ENCODE measurements at regions not wholly inside any gene's neighbourhood (a gene's known extent, or its start where the extent isn't known, plus 50 kb on each side); places are given as distances from the start of the nearest gene placed in this dataset.

DNA sequence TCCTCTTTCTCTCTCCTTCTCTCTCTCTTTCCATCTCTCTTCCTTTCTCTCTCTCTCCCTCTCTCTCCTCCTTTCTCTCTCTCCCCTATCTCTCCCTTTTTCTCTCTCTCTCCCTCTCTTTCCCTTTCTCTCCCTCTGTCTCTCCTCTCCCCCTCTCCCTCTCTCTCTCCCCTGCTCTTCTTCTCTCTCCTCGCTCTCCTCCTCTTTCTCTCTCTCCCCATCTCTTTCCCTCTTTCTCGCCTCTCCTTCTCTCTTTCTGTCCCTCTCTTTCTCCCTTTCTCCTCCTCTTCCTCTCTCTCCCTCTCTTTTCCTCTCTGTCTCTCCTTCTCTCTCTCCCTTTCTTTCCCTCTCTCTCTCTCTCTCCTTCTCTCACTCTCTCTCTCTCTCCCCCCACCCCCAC is 196.6 kb downstream of the UQCRFS1 start:
- Mint-ChIP-seq H3K27ac (no peak overlapping the region), H3K36me3 (no peaks in the 10 kb centered on the region), H3K4me1 (no peaks in the 10 kb centered on the region), H3K4me3 (no peak overlapping the region), H3K9me3 (peaks cover 7% of the 10 kb centered on the region)
- DNase-seq (ENCODE audit: low spot score in 2 of 2) (no peak), ATAC-seq (no peak)

DNA sequence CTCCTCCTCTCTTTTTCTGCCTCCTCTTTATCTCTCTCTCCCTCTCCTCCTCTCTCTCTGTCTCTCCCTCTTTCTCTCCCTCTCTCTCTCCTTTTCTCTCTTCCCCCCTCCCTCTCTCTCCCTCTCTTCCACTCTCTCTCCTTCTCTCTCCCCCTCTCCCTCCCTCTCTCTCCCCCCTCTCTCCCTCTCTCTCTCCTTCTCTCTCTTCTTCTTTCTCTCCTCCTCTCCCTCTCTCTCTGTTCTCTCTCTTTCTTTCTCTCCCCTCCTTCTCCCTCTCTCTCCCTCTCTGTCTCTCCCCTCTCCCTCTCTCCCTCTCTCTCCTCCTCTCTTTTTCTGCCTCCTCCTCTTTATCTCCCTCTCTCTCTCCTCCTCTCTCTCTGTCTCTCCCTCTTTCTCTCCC is 197.4 kb downstream of the UQCRFS1 start:
- Mint-ChIP-seq H3K4me3 (no peak overlapping the region), H3K27ac (no peak overlapping the region), H3K9me3 (peaks cover 7% of the 10 kb centered on the region), H3K4me1 (no peaks in the 10 kb centered on the region), H3K36me3 (no peaks in the 10 kb centered on the region)
- ATAC-seq (no peak), DNase-seq (ENCODE audit: low spot score in 2 of 2) (no peak)

DNA sequence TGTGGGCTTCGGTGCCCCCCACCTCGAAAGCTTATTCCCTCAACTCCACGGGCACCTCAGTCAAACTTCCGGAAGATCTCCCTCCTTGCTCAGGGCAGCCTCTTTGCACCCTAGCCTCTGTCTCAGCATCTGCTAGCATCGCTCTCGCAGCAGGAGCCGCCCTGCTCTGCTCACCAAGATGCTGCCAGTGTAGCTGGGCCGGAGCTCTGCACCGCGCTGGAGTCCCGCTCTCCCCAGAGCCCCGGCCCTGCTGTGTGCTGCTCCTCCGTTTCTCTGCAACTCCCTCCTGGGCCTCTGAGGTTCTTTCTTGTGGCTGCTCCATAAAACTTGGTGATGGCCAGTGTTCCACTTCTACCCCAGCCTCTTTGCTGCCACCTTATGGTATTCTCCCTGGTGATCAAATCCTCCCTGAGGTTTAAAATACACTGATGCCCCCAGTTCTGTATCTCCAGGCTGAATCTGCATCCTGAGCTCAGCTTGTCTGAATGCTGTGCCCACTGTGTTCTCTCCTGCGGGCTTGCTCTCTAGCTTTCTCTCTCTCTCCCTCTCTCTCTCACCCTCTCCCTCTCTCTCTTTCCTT is 198.0 kb downstream of the UQCRFS1 start:
- Mint-ChIP-seq H3K36me3 (no peaks in the 10 kb centered on the region), H3K9me3 (peaks cover 7% of the 10 kb centered on the region), H3K4me1 (no peaks in the 10 kb centered on the region), H3K4me3 (no peak overlapping the region), H3K27ac (no peak overlapping the region)
- peak; percentile 22 for ATAC-seq
- DNase-seq (ENCODE audit: low spot score in 2 of 2) = no peak

DNA sequence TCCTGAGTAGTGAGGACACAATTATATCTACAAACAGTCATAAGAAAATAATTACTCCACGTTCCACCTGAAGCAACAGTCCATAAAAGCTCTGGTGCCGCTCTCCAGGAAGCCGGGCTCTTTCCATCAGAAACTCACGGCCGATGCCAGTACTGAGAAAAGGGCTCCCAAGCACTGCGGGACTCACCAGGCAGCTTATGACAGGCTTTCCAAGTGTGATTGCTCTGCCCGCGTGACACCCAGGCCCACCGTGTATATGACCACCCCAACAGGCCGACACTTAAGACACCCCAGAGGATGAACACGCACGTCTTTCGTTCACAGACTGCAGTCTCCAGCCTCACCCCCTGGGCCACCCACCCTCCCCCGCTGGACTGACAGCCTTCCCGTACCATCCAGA is 199.0 kb downstream of the UQCRFS1 start:
- no peaks in the 10 kb centered on the region for H3K4me1 Mint-ChIP-seq
- no peak overlapping the region for H3K27ac Mint-ChIP-seq
- H3K36me3 Mint-ChIP-seq = no peaks in the 10 kb centered on the region
- peaks cover 7% of the 10 kb centered on the region for H3K9me3 Mint-ChIP-seq
- H3K4me3 Mint-ChIP-seq = no peak overlapping the region
- ATAC-seq = no peak
- no peak for DNase-seq (ENCODE audit: low spot score in 2 of 2)

DNA sequence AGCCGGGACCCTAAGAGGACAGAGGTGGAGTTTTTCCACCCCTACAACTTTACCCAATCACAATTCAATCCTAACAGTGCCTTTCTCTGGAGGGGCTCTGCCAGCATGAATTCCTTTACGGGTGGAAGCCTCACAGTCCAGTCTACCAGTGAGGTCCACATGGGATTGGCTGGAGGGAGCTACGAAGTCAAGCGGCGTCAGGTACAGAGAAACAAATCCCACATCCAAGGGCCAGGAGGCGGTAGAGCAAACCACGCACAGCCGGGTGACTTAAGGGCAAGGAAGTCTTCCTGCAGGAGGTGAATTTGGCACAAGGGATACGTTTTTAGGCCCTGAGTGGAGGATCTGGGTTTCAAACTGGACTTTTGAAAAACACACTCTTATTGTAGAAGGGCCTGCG is 199.6 kb downstream of the UQCRFS1 start:
- DNase-seq (ENCODE audit: low spot score in 2 of 2) (no peak), ATAC-seq (no peak)
- no peak overlapping the region for H3K4me3 Mint-ChIP-seq
- H3K27ac Mint-ChIP-seq = no peak overlapping the region
- no peaks in the 10 kb centered on the region for H3K4me1 Mint-ChIP-seq
- no peaks in the 10 kb centered on the region for H3K36me3 Mint-ChIP-seq
- peaks cover 7% of the 10 kb centered on the region for H3K9me3 Mint-ChIP-seq

DNA sequence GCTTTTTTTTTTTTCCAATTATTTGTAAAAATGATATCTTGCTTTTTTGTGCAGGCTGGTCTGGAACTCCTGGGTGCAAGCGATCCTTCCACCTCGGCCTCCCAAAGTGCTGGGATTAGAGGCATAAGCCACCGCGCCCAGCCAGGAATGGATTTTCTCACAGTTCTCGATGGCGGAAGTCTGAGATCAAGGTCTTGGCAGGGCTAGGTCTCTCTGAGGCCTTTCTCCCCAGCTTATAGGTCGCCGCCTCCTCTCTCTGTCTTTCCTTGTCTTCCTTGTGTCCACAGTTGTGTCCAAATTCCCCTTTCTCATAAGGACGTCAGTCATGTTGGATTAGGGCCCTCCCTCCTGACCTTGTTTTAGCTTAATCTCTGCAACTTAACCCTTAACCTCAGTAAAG is 200.5 kb downstream of the UQCRFS1 start:
- Mint-ChIP-seq H3K4me3 (no peak overlapping the region), H3K4me1 (no peaks in the 10 kb centered on the region), H3K27ac (no peak overlapping the region), H3K36me3 (no peaks in the 10 kb centered on the region), H3K9me3 (peaks cover 7% of the 10 kb centered on the region)
- no peak for DNase-seq (ENCODE audit: low spot score in 2 of 2)
- ATAC-seq = no peak

DNA sequence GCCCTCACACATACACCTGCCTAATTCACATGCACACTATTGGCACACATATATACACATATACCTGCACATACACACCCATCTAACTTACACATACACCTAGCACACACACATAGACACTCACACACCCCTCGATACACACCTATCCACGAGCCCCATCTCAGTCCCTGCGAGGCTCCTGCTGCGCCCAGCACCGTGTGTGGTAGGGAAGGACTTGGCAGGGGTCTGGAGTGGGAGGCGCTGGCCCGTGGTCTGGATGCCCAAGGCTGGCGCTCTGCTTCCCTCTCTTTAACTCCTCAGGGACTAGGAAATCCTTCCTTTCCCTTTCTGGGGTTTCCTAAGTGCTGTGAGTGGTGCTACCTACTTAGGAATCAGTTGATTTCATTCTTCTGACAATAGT is 202.7 kb downstream of the UQCRFS1 start:
- no peaks in the 10 kb centered on the region for H3K9me3 Mint-ChIP-seq
- ATAC-seq (no peak), DNase-seq (ENCODE audit: low spot score in 2 of 2) (no peak)
- H3K4me1 Mint-ChIP-seq = no peaks in the 10 kb centered on the region
- no peak overlapping the region for H3K4me3 Mint-ChIP-seq
- H3K36me3 Mint-ChIP-seq = no peaks in the 10 kb centered on the region
- no peak overlapping the region for H3K27ac Mint-ChIP-seq

DNA sequence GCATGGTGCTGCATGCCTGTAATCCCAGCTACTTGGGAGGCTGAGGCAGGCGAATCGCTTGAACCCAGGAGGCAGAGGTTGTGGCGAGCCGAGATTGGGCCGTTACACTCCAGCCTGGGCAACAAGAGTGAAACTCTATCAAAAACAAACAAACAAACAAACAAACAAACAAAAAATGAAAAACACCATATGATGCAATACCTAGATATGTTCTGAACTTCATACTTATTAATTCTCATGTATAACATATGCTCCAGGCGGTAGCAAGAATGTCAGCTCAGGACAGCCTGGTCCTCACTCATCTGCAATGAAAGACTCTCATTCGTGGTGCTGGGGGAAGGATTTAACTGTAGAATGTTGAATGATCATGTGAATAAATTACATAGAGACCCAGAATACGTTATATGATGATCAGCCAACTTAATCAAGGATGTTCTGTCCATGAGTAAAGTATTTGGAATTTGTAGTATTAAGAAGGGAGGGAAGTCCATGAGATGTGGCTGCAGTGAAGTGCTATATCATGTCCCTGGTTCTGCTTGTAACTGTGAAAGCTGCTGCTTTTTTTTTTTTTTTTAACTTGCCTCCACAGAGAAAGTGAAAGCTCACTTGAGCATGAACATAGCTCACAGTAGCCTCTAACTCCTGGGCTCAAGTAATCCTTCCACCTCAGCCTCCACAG is 206.8 kb downstream of the UQCRFS1 start:
- no peak for ATAC-seq
- Mint-ChIP-seq H3K9me3 (no peaks in the 10 kb centered on the region), H3K4me1 (no peaks in the 10 kb centered on the region), H3K36me3 (no peaks in the 10 kb centered on the region), H3K4me3 (no peak overlapping the region), H3K27ac (no peak overlapping the region)
- DNase-seq (ENCODE audit: low spot score in 2 of 2) = no peak

DNA sequence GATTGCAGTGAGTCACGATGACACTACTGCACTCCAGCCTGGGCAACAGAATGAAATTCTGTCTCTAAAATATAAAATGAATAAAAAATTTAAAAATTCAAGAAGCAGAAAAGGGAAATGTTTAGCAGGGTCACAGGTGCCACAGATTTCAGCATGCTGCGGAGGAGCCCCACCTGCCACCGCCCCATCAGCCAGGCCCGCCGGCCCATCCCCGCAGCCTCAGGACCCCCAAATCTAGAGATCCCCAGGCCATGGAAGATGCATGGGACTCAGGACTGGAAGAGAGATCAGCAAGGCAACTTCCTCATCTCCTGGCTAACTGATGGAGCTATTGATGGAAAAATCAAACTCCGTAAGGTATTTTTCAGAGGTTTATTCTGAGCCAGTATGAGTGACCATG is 208.2 kb downstream of the UQCRFS1 start:
- DNase-seq (ENCODE audit: low spot score in 2 of 2) (no peak), ATAC-seq (no peak)
- Mint-ChIP-seq H3K4me1 (no peaks in the 10 kb centered on the region), H3K36me3 (no peaks in the 10 kb centered on the region), H3K4me3 (no peak overlapping the region), H3K9me3 (no peaks in the 10 kb centered on the region), H3K27ac (no peak overlapping the region)

DNA sequence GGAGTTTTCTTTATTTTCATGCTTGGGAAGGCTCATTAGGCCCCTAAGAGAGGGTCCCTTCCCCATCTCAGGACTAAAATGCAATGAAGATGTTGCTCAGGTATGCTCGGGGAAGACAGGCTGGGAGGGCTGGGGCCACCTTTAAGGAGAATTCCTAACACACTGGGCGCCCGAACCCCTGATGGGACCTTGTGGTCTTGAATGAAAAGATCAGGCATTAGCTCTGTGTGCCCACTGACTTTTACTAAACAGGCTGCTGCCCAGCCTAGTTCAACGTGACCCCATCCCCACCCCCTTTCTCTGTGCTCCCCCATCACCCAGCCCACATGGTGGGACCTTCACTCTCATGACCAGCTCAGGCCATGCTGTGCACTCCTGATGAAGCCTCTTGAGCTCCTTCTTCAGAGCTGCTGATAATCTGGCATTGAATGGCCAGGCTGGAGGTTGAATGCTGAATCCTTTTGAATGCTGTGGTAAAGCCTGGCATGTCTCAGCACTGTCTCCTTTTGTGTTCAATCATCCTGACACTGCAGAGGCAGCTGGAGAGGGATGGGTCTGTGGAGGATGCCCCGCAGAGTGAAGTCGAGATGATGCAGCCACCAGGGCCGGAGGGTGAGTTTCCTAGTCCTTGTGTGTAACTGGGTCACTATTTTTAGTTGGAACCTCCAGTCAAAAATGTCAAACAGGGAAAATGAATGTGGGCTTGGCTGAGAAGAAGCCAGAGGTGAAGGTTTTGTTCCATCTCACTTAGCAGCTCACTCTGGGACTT is 209.1 kb downstream of the UQCRFS1 start:
- H3K4me1 Mint-ChIP-seq = no peaks in the 10 kb centered on the region

DNA sequence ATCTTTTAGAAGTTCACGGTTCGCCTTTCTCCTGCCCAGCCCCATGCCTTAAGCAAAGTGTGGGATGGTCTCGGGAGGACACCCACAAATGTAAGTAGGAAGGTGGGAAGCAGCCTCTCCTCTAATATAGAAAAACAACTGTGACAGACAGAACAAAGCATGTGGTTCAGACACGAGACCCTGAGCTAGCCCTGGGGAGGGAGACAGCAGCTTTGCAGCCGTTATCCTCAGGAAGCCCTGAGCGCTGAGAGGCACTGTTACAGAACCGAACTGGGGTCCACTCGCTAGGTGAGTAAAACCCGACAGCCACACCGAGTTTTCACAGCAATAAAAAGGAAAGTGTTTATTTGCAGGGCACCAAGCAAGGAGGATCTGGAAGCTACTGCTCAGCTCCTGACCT is 210.6 kb downstream of the UQCRFS1 start:
- Mint-ChIP-seq H3K36me3 (no peaks in the 10 kb centered on the region), H3K9me3 (peaks cover 11% of the 10 kb centered on the region), H3K4me3 (no peak overlapping the region), H3K4me1 (no peaks in the 10 kb centered on the region), H3K27ac (no peak overlapping the region)
- ATAC-seq = no peak
- no peak for DNase-seq (ENCODE audit: low spot score in 2 of 2)

More for the DNA sequence above, 209.1 kb downstream of the UQCRFS1 start:
- no peaks in the 10 kb centered on the region for H3K36me3 Mint-ChIP-seq
- no peak overlapping the region for H3K27ac Mint-ChIP-seq
- ATAC-seq = no peak
- no peak overlapping the region for H3K4me3 Mint-ChIP-seq
- H3K9me3 Mint-ChIP-seq = peaks cover 2% of the 10 kb centered on the region
- no peak for DNase-seq (ENCODE audit: low spot score in 2 of 2)

DNA sequence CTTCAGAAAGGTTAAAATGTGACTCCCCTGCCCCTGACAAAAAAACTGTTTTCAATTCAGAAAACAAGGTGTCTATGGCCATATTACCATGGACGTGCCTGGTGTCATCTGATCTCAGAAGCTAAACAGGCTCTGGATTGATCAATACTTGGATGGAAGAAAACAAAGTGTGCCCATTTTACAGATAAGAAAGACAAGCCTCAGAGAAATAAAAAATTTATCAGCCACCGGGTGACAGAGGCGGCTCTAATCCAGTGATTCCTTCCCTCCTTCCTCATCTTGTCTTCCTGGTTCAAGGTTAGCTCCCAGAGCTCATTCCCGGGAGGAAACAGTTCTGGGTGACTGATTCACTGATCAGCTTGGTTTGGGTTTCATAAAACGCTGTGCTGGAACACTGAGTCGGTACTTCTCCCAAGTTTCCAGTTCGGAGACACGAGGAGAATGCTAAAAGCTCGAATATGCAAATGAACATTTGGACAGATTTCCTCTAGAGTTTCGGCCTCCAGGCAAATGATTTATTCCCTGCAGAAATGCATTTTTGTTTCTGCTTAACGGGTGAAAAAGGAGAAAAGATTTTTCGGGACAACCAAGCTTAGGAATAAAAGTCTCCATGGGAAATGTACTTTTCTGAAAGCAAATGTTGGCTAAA is 211.2 kb downstream of the UQCRFS1 start:
- H3K27ac Mint-ChIP-seq = no peak overlapping the region
- no peaks in the 10 kb centered on the region for H3K36me3 Mint-ChIP-seq
- no peaks in the 10 kb centered on the region for H3K4me1 Mint-ChIP-seq
- DNase-seq (ENCODE audit: low spot score in 2 of 2) (no peak), ATAC-seq (no peak)
- H3K9me3 Mint-ChIP-seq = peaks cover 11% of the 10 kb centered on the region
- no peak overlapping the region for H3K4me3 Mint-ChIP-seq

DNA sequence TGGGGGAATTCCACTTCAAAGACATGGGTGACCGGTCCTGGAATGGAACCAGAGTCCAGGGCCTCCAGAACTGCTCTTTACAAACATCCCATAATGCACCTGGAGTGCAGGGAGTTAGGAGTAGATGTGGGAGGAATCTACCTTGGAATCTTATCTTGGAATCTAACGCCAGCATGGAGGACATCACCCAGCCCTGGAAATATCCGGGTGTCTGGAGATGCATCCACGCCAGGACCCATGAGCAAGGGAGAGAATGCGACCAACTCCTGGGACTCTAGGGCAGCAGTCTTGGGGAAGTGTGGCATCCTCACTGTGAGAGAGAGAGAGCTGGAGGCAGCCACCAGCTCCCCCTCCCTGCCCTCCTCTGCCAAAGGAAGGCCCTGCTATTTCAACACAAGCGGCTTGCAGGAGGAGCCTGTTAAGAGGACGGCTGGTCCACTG is 211.8 kb downstream of the UQCRFS1 start:
- Mint-ChIP-seq H3K9me3 (peaks cover 11% of the 10 kb centered on the region), H3K4me1 (no peaks in the 10 kb centered on the region), H3K4me3 (no peak overlapping the region), H3K27ac (no peak overlapping the region), H3K36me3 (no peaks in the 10 kb centered on the region)
- ATAC-seq = no peak
- DNase-seq (ENCODE audit: low spot score in 2 of 2) = no peak

DNA sequence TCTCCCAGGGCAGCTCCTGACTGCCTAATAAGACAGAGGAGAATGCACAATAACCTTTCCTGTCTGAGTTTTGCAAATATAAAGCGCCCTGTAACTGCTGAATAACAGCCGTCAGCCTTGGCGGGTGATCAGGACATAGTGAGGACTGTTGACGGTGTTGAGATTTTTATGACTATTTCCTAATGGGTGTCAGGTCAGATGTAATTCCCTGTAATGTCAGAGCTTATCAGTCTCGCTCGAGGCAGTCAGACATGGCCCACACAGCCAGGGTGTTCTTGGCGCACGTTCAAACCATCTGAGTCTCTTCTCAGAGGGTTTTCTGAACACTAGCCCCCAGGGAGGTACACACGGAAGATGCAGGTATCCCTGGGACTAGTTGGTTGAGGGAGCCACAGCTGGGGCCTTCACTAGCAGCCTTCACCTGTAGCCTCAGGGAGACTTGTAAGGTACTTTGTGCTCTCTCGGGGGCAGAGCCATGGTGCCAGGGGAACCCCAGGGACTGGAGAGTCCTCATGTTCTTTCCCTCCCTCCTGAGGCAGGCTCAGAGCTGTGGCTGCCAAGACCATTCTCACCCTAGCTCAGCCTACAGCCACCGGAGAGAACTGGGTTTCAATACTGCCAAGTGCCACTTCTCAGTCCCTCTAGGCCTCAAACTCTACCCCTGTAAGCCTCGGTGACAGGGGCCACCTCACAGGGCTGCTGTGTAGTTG is 213.1 kb downstream of the UQCRFS1 start:
- no peak overlapping the region for H3K27ac Mint-ChIP-seq
- no peak for ATAC-seq
- no peaks in the 10 kb centered on the region for H3K36me3 Mint-ChIP-seq
- DNase-seq (ENCODE audit: low spot score in 2 of 2) = no peak
- no peaks in the 10 kb centered on the region for H3K4me1 Mint-ChIP-seq
- no peak overlapping the region for H3K4me3 Mint-ChIP-seq
- H3K9me3 Mint-ChIP-seq = peaks cover 11% of the 10 kb centered on the region

DNA sequence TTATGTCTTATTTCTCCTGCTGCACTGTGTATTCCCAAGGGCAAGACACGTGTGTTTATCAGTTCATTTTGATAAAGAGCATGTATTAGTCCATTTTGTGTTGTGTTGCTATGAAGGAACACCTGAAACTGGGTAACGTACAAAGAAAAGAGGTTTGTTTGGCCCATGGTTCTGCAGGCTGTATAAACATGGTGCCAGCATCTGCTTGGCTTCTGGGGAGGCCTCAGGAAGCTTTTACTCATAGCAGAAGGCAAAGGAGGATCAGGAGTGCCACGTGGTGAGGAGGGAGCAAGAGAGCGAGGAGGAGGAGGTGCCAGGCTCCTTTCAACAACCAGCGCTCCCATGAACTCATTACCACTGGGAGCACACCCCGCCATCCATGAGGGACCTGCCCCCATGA is 214.0 kb downstream of the UQCRFS1 start:
- ATAC-seq (no peak), DNase-seq (ENCODE audit: low spot score in 2 of 2) (no peak)
- H3K36me3 Mint-ChIP-seq = no peaks in the 10 kb centered on the region
- H3K4me3 Mint-ChIP-seq = no peak overlapping the region
- H3K4me1 Mint-ChIP-seq = no peaks in the 10 kb centered on the region
- no peak overlapping the region for H3K27ac Mint-ChIP-seq
- peaks cover 13% of the 10 kb centered on the region for H3K9me3 Mint-ChIP-seq
